NCI-H146 treated with DMSO at 0.1 percent for 48 hours (cell line): ENCODE measurements at regions not wholly inside any gene's neighbourhood (a gene's known extent, or its start where the extent isn't known, plus 50 kb on each side); places are given as distances from the start of the nearest gene placed in this dataset.

ENCODE experiments used
- DNase-seq: peaks from one replicate; lab custom pipeline; 2025; ENCODE audit not compliant: unreplicated experiment; lab: John Stamatoyannopoulos, UW

GRCh38 chr5:147036691-147037245 lies 158.2 kb upstream of the PPP2R2B start:
- DNase-seq, result no peak

DNA sequence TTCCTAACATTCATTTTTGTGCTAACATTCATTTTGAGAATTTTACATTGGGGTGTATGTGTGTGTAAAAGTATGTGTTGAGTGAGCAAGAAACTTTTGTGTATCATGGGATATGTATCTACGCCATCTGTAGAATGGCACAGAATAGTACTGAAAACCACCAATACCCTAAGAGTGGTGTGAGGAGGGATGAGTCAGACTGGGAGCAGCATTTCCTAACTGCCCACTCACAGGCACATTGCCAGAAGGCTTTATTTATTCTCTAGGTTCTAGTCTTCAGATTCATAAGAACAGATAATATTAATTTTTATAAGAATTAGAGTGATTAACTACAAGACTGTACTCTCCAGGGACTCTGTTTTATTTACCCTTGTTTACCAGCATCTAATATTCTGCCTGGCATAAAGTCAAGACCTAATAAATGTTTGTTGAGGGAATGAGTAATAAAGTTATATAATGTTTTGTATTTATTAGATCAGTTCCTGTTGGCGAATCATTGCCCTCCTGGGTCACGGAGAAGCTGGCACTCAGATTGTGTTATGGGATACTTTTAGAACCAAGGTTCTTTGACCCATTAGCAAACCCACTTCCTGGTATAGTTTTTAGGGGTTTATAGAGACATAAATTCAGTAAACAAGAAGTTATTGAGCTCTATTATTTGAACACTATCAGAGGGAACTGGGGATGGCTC lies 159.1 kb upstream of the PPP2R2B start:
- no peak for DNase-seq

DNA sequence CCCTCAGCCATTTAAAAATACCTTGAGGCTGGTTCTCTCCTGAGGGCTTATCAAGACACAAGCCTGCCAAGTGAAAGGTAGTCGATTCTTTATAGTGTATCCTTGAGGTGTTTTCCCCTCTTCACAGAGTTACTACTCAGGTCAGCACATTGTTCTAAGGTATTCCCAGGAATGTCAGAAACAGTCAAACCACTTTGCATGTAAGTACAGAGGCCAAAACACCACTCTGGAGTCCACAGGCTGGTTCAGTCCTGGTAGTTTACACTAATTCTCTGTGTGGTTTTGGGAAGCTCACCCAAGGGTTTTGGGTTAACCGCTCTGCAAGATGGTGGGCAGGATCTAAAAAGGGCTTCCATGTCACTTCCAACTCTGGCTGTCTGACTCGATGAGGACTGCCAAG lies 162.3 kb upstream of the PPP2R2B start:
- DNase-seq, result no peak

GRCh38 chr5:147044572-147045273 lies 166.2 kb upstream of the PPP2R2B start:
- no peak for DNase-seq

DNA sequence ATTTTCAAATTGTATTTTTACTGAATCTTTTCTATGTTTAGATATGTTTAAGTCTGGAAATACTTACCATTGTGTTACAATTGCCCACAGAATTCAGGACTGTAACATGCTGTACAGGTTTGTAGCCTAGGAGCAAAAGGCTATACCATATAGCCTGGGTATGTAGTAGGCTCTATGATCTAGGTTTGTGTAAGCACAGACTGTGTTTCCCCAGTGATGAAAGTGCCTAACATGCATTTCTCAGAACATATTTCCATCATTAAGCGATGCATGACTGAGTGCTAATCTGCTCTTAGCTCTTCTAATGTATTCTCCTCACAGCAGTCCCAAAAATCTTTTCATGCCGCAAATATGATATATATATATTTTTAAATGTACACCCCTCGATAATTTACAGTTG lies 166.7 kb upstream of the PPP2R2B start:
- no peak for DNase-seq

- DNase-seq, result no peak
Observed at GRCh38 chr5:147046281-147046680, 167.7 kb upstream of the PPP2R2B start.

DNA sequence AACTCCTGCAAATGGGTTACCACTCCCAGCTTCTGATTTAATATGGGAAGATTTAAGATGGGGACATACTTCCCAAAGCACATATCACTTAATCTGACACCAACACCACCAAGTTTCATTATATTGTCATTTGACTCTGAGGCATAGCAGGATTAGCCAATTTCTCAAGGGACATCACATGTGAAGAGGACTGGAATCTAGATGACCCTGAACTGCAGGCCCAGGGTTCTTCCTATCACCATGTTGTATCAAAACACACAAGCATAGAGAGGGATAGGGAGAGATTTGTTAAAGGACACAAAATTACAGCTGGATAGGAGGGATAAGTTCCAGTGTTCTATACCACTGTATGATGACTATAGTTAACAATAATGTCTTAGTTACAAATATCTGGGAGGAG lies 168.3 kb upstream of the PPP2R2B start:
- DNase-seq, result no peak

GRCh38 chr5:147049764-147050163 lies 171.2 kb upstream of the PPP2R2B start:
- DNase-seq, result no peak

- DNase-seq, result no peak
Observed at GRCh38 chr5:147050172-147050571, 171.6 kb upstream of the PPP2R2B start.

- no peak for DNase-seq
Observed at GRCh38 chr5:147051193-147051592, 172.6 kb upstream of the PPP2R2B start.

DNA sequence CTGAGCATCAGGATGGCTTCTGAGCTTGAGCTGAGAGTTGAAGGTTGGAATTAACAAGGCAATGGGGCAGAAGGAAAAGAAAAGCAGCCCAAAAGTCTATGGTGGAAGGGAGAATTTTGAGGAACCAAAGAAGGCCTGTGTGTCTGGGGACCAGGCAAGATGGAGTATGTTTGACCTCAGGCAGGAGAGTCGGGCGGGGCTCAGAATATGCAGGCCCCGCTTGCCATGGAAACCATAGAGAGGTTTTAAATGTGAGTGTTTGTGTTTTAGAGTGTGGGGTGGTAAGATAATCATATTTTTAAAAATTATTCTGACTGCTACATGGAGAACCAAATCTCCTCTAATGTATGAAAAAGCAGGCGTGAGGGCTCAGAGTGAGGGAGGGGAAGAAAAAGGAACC lies 174.0 kb upstream of the PPP2R2B start:
- no peak for DNase-seq

DNA sequence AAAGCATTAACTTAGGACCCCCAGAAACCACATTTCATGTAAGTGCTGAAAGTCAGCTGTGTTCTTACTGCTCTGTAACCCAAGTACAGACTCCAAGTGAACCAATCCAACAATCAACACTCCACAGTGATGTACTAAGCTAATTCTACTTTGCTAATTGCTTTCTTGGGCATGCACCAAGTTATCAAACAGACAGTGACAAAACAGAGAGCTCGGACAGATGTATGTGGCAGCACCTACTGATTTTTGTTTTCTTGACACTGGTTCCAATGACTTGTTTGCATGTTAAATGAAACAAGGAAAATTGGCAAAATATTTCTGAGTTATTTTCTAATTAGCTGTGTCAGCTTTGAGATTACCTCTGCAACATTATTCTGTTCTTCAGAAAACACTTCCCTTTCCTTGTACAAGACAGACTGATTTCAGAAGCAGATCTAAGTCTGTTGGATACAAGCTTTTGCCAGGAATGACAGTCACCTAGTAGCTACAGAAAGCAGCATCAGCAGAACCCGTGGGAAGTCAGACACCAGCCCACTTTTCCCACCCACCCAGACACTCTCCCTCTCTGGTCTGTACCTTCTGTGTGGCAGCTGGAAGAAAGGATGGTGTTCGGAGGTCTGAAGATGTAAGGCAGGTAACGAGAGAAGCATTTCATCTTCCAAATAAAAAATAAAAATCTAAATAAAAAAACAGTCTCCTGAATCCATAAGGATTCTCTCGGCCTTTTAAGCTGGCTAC lies 176.7 kb upstream of the PPP2R2B start:
- no peak for DNase-seq

GRCh38 chr5:147055850-147056566 lies 177.5 kb upstream of the PPP2R2B start:
- no peak for DNase-seq

- no peak for DNase-seq
Observed at GRCh38 chr5:147057051-147057450, 177.8 kb upstream of the STK32A start.

DNA sequence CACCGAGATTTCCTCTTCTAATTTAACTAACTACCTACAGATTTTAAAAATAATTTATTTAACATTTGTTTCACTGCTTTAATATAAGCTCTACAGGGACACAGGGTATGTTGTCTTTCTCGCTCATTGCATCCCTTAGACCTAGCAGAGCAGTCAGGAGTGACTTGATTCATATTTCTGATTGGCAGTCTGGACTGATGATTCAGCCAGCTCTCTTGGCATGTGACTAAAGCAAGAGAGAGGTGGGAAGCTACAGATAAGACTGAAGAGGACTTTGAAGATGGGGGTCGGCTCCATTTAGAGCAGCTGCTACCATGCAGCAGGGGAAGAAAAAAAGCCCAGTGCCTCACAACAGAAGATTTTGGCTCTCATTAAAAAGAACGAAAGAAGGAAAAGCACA lies 173.4 kb upstream of the STK32A start:
- no peak for DNase-seq

- DNase-seq, result no peak
Observed at GRCh38 chr5:147062427-147062826, 172.4 kb upstream of the STK32A start.

GRCh38 chr5:147063943-147064342 lies 170.9 kb upstream of the STK32A start:
- DNase-seq, result no peak

- no peak for DNase-seq
Observed at GRCh38 chr5:147065071-147065470, 169.8 kb upstream of the STK32A start.

DNA sequence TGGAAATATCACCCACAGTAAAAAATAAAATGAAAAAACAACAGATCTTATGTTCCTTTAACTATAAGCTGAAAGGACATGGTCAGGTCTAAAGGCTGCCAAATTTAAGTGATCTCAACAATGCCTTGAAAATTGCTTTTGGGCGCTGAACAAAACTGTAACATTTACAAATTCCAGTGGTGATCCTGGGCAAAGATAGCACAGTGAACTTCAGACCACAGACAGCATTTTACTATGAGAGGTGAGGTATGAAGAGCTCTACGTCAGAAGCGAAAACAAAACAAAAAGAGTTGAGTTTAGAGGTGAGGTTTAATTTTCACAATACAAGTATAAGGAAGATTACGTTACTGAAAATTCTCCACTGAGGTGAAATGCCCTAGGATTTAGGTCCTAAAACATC lies 165.8 kb upstream of the STK32A start:
- DNase-seq, result no peak

GRCh38 chr5:147072622-147073021 lies 162.2 kb upstream of the STK32A start:
- DNase-seq, result peak; percentile 85

DNA sequence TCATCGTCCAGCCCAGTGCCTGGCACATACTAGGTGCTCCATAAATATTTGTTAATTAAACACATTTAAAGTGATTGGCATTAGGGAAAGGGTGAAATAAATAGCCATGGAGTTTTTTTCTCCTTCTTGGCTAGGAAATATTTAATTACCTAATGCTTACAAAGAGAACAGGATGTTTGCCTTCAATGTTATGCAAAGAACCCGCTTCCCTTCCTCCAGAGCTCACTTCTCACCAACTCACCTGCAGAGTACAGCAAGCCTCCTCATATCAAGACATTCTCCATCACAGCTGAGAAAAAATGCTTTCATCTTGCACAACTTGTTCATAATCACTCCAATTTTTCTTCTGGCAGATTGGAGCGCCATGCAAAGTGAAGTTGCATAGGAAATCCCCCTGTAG lies 161.7 kb upstream of the STK32A start:
- peak; percentile 81 for DNase-seq
